GM23338 (cell line): ENCODE measurements at regions not wholly inside any gene's neighbourhood (a gene's known extent, or its start where the extent isn't known, plus 50 kb on each side); places are given as distances from the start of the nearest gene placed in this dataset.
A peak's percentile ranks its signal among the peaks of the same experiment; 100 is the strongest.

ENCODE experiments used
- ATAC-seq: fragments of 200-7000 bp; cut with Tn5 transposase; 3 replicates; pipeline ENCODE4 v1.9.1; 2020
- DNase-seq: peaks from one replicate; pipeline ENCODE4 v3.0.0-alpha.2; 2015; ENCODE audit warnings: low spot score
- H2AFZ ChIP-seq: fragments of 200-600 bp; sonication (generic); 2 replicates; pipeline ENCODE4 v1.8.0; 2016; ENCODE audit warnings: antibody characterized with exemption, mild to moderate bottlenecking, moderate library complexity
- H3F3A ChIP-seq: fragments of 200-600 bp; sonication (generic); replicated peaks from 2 replicates; pipeline ENCODE4 v1.8.0; 2017; ENCODE audit warnings: antibody characterized with exemption, mixed run types, low read depth
- H3K27ac ChIP-seq: fragments of 200-600 bp; sonication (generic); 2 replicates; pipeline ENCODE4 v1.6.1; 2016; ENCODE audit warnings: low read depth
- H3K27me3 ChIP-seq: fragments of 200-600 bp; sonication (generic); 2 replicates; pipeline ENCODE4 v1.8.0; 2016; ENCODE audit warnings: mild to moderate bottlenecking, mixed run types, moderate library complexity; ENCODE audit not compliant: insufficient read depth
- H3K36me3 ChIP-seq: fragments of 200-600 bp; sonication (generic); 2 replicates; pipeline ENCODE4 v1.8.0; 2016; ENCODE audit warnings: mild to moderate bottlenecking; ENCODE audit not compliant: insufficient read depth
- H3K4me1 ChIP-seq: fragments of 200-600 bp; sonication (generic); 2 replicates; pipeline ENCODE4 v1.8.0; 2016; ENCODE audit warnings: mild to moderate bottlenecking, moderate library complexity; ENCODE audit not compliant: insufficient read depth
- H3K4me2 ChIP-seq: fragments of 200-600 bp; sonication (generic); 2 replicates; pipeline ENCODE4 v1.7.1; 2017; ENCODE audit warnings: mixed run types
- H3K4me3 ChIP-seq: fragments of 200-600 bp; sonication (generic); 2 replicates; pipeline ENCODE4 v1.6.1; 2016; ENCODE audit warnings: mixed run types
- H3K79me2 ChIP-seq: fragments of 200-600 bp; sonication (generic); replicated peaks from 2 replicates; pipeline ENCODE4 v1.8.0; 2017; ENCODE audit warnings: mild to moderate bottlenecking; ENCODE audit not compliant: insufficient read depth
- H3K9me2 ChIP-seq: fragments of 200-600 bp; sonication (generic); 2 replicates; pipeline ENCODE4 v1.8.0; 2017; ENCODE audit not compliant: insufficient read depth
- H4K20me1 ChIP-seq: fragments of 200-600 bp; sonication (generic); replicated peaks from 2 replicates; pipeline ENCODE4 v1.8.0; 2017; ENCODE audit warnings: mild to moderate bottlenecking; ENCODE audit not compliant: insufficient read depth
- H3K27ac Mint-ChIP-seq: 2 replicates; pipeline ENCODE4 v1.8.0; 2020; ENCODE audit warnings: inconsistent platforms, mild to moderate bottlenecking, moderate library complexity, mixed read lengths
- H3K27me3 Mint-ChIP-seq: 3 replicates; pipeline ENCODE4 v1.8.0; 2022; ENCODE audit warnings: low read depth, mild to moderate bottlenecking, moderate library complexity, mixed read lengths, inconsistent platforms; ENCODE audit not compliant: insufficient read depth, poor library complexity
- H3K36me3 Mint-ChIP-seq: 3 replicates; pipeline ENCODE4 v1.8.0; 2021; ENCODE audit warnings: low read depth, mild to moderate bottlenecking, inconsistent platforms, moderate library complexity, mixed read lengths
- H3K4me1 Mint-ChIP-seq: 3 replicates; pipeline ENCODE4 v1.8.0; 2020; ENCODE audit warnings: mild to moderate bottlenecking, inconsistent platforms, mixed read lengths
- H3K4me3 Mint-ChIP-seq: 3 replicates; pipeline ENCODE4 v1.8.0; 2021; ENCODE audit warnings: moderate library complexity, mild to moderate bottlenecking, inconsistent platforms, mixed read lengths
- H3K9me3 Mint-ChIP-seq: 3 replicates; pipeline ENCODE4 v1.8.0; 2020; ENCODE audit warnings: moderate library complexity, mild to moderate bottlenecking, inconsistent platforms, mixed read lengths
- CREB1 ChIP-seq: fragments of 250-450 bp; sonication (Bioruptor Pico); IDR thresholded peaks from 2 replicates; pipeline ENCODE4 v1.5.0; 2020; ENCODE audit warnings: low read depth, mild to moderate bottlenecking, moderate library complexity
- EZH2 ChIP-seq: fragments of 200-600 bp; sonication (generic); IDR thresholded peaks from one replicate; pipeline ENCODE4 v1.8.0; 2017; ENCODE audit warnings: antibody characterized with exemption, mild to moderate bottlenecking, low read depth; ENCODE audit not compliant: unreplicated experiment
- EZH2phosphoT487 ChIP-seq: fragments of 200-600 bp; sonication (generic); IDR thresholded peaks from one replicate; pipeline ENCODE4 v1.8.1; 2018; ENCODE audit warnings: antibody characterized with exemption; ENCODE audit not compliant: unreplicated experiment
- JUNB ChIP-seq: IDR thresholded peaks from one replicate; pipeline ENCODE4 v1.6.1; 2016; ENCODE audit warnings: antibody characterized with exemption; ENCODE audit not compliant: unreplicated experiment
- NANOG ChIP-seq: IDR thresholded peaks from 2 replicates; pipeline ENCODE4 v1.6.1; 2016; ENCODE audit warnings: antibody characterized with exemption, borderline replicate concordance
- ZNF114 ChIP-seq: fragments of 250-450 bp; sonication (Bioruptor Pico); IDR thresholded peaks from 2 replicates; pipeline ENCODE4 v1.5.0; 2020; ENCODE audit warnings: mild to moderate bottlenecking, moderate library complexity
- ZNF331 ChIP-seq: fragments of 250-450 bp; sonication (Bioruptor Pico); IDR thresholded peaks from 2 replicates; pipeline ENCODE4 v1.5.0; 2020; ENCODE audit warnings: low read depth, mild to moderate bottlenecking, moderate library complexity
- TF ChIP-seq, protein P1 (sequence below): IDR thresholded peaks from 2 replicates; pipeline ENCODE4 v1.6.1; 2016; ENCODE audit warnings: antibody characterized with exemption
- TF ChIP-seq, protein P2 (sequence below), 2 experiments: fragments of 200-600 bp in 1 of 2; sonication (generic) in 1 of 2; conservative IDR thresholded peaks; 2 replicates each; pipeline versions ENCODE4 v1.5.1 to v1.6.1; 2016 to 2017; ENCODE audit warnings: antibody characterized with exemption in 2 of 2, low read depth in 2 of 2, mild to moderate bottlenecking in 2 of 2, moderate library complexity in 1 of 2
- TF ChIP-seq, protein P3 (sequence below): fragments of 250-450 bp; sonication (Bioruptor Pico); IDR thresholded peaks from 2 replicates; pipeline ENCODE4 v1.5.0; 2020; ENCODE audit warnings: mild to moderate bottlenecking, moderate library complexity

DNA sequence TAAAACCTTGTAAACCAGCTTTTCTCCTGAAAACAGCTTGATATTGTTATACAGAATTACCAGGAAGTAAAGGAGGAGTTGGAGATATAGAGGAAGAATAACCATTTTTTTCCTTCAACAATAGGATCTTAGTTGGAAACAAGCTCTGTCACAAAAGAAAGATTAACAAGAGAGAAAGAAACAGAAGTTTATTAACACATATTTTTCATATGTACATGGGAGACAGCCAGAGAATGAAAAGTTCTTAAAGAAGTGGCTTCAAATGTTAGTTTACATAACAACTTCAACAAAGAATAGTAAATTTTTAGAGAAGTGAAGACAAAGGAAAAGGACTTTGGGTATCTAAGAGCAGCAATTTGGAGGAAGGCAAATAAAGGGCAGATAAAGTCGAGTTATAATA lies 94.9 kb upstream of the ANKRD50 start:
- Histone ChIP-seq H3K27me3 (no peaks in the 10 kb centered on the region), H3F3A (no peaks in the 10 kb centered on the region), H3K4me3 (no peak overlapping the region), H2AFZ (no peak overlapping the region), H3K79me2 (no peaks in the 10 kb centered on the region), H3K4me2 (peak overlapping the region; percentile 24; the same call in 1 of the 2 replicates), H3K27ac (0 out of 2 replicates have a peak overlapping the region, but pooled peaks have one; percentile 2), H4K20me1 (no peaks in the 10 kb centered on the region), H3K4me1 (peaks cover 24% of the 10 kb centered on the region), H3K9me2 (no peaks in the 10 kb centered on the region), H3K36me3 (no peaks in the 10 kb centered on the region; the same call in 1 of the 2 replicates)
- no peak for DNase-seq
- H3K36me3 Mint-ChIP-seq = peaks cover 25% of the 10 kb centered on the region
- H3K9me3 Mint-ChIP-seq = peaks cover 20% of the 10 kb centered on the region
- no peak overlapping the region for H3K4me3 Mint-ChIP-seq
- no peak for ATAC-seq
- no peaks in the 10 kb centered on the region for H3K27me3 Mint-ChIP-seq
- no peak; the same call in 1 of the 2 replicates for TF ChIP-seq NANOG
- TF ChIP-seq, protein P1, sequence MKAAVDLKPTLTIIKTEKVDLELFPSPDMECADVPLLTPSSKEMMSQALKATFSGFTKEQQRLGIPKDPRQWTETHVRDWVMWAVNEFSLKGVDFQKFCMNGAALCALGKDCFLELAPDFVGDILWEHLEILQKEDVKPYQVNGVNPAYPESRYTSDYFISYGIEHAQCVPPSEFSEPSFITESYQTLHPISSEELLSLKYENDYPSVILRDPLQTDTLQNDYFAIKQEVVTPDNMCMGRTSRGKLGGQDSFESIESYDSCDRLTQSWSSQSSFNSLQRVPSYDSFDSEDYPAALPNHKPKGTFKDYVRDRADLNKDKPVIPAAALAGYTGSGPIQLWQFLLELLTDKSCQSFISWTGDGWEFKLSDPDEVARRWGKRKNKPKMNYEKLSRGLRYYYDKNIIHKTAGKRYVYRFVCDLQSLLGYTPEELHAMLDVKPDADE = no peak
- no peak for TF ChIP-seq ZNF114 (CRISPR knock-in tag)
- no peak for TF ChIP-seq CREB1 (CRISPR knock-in tag)
- TF ChIP-seq, protein P2, sequence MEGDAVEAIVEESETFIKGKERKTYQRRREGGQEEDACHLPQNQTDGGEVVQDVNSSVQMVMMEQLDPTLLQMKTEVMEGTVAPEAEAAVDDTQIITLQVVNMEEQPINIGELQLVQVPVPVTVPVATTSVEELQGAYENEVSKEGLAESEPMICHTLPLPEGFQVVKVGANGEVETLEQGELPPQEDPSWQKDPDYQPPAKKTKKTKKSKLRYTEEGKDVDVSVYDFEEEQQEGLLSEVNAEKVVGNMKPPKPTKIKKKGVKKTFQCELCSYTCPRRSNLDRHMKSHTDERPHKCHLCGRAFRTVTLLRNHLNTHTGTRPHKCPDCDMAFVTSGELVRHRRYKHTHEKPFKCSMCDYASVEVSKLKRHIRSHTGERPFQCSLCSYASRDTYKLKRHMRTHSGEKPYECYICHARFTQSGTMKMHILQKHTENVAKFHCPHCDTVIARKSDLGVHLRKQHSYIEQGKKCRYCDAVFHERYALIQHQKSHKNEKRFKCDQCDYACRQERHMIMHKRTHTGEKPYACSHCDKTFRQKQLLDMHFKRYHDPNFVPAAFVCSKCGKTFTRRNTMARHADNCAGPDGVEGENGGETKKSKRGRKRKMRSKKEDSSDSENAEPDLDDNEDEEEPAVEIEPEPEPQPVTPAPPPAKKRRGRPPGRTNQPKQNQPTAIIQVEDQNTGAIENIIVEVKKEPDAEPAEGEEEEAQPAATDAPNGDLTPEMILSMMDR (conservative IDR thresholded peaks at IDR 0.05; ENCODE audit: low read depth in 2 of 2) = no peak
- no peak for TF ChIP-seq EZH2
- no peak for TF ChIP-seq JUNB
- TF ChIP-seq ZNF331 = no peak
- TF ChIP-seq EZH2phosphoT487 = no peak
- TF ChIP-seq, protein P3, sequence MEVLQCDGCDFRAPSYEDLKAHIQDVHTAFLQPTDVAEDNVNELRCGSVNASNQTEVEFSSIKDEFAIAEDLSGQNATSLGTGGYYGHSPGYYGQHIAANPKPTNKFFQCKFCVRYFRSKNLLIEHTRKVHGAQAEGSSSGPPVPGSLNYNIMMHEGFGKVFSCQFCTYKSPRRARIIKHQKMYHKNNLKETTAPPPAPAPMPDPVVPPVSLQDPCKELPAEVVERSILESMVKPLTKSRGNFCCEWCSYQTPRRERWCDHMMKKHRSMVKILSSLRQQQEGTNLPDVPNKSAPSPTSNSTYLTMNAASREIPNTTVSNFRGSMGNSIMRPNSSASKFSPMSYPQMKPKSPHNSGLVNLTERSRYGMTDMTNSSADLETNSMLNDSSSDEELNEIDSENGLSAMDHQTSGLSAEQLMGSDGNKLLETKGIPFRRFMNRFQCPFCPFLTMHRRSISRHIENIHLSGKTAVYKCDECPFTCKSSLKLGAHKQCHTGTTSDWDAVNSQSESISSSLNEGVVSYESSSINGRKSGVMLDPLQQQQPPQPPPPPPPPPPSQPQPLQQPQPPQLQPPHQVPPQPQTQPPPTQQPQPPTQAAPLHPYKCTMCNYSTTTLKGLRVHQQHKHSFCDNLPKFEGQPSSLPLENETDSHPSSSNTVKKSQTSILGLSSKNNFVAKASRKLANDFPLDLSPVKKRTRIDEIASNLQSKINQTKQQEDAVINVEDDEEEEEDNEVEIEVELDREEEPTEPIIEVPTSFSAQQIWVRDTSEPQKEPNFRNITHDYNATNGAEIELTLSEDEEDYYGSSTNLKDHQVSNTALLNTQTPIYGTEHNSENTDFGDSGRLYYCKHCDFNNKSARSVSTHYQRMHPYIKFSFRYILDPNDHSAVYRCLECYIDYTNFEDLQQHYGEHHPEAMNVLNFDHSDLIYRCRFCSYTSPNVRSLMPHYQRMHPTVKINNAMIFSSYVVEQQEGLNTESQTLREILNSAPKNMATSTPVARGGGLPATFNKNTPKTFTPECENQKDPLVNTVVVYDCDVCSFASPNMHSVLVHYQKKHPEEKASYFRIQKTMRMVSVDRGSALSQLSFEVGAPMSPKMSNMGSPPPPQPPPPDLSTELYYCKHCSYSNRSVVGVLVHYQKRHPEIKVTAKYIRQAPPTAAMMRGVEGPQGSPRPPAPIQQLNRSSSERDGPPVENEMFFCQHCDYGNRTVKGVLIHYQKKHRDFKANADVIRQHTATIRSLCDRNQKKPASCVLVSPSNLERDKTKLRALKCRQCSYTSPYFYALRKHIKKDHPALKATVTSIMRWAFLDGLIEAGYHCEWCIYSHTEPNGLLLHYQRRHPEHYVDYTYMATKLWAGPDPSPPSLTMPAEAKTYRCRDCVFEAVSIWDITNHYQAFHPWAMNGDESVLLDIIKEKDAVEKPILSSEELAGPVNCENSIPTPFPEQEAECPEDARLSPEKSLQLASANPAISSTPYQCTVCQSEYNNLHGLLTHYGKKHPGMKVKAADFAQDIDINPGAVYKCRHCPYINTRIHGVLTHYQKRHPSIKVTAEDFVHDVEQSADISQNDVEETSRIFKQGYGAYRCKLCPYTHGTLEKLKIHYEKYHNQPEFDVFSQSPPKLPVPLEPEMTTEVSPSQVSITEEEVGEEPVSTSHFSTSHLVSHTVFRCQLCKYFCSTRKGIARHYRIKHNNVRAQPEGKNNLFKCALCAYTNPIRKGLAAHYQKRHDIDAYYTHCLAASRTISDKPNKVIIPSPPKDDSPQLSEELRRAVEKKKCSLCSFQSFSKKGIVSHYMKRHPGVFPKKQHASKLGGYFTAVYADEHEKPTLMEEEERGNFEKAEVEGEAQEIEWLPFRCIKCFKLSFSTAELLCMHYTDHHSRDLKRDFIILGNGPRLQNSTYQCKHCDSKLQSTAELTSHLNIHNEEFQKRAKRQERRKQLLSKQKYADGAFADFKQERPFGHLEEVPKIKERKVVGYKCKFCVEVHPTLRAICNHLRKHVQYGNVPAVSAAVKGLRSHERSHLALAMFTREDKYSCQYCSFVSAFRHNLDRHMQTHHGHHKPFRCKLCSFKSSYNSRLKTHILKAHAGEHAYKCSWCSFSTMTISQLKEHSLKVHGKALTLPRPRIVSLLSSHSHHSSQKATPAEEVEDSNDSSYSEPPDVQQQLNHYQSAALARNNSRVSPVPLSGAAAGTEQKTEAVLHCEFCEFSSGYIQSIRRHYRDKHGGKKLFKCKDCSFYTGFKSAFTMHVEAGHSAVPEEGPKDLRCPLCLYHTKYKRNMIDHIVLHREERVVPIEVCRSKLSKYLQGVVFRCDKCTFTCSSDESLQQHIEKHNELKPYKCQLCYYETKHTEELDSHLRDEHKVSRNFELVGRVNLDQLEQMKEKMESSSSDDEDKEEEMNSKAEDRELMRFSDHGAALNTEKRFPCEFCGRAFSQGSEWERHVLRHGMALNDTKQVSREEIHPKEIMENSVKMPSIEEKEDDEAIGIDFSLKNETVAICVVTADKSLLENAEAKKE (CRISPR knock-in tag) = no peak
- peaks cover 35% of the 10 kb centered on the region for H3K4me1 Mint-ChIP-seq
- no peak overlapping the region for H3K27ac Mint-ChIP-seq
